Globus pallidus (tissue), 1 donor: ENCODE measurements at regions not wholly inside any gene's neighbourhood (a gene's known extent, or its start where the extent isn't known, plus 50 kb on each side); places are given as distances from the start of the nearest gene placed in this dataset.
"Not testable (repeated sequence)": the region's sequence is repeated elsewhere in the genome, so short reads cannot be mapped to it uniquely, and the experiment has no call there.

Experiments used
- DNase-seq: peaks from one replicate; pipeline ENCODE4 v3.0.0-alpha.2; 2015; ENCODE audit warnings: low spot score

DNA sequence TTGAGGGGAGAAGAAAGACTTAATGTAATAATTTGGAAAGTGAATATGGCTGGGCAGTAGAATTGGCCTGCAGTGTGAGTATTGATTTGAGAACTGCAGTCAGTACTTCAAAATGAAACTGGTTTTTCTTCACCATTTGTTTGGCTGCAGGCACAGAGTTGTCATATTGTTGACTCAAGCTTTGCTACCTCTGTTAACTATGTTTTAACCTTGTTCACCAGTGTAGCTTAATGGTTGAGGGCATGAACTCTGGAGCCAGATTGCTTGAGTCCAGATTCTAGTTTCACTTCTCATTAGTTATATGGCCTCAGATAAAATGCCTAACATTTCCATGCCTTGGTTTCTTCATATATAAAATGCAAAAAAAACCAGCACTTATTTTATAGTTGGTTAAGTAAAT, 64.1 kb downstream of the CFAP44 start:
- DNase-seq, result no peak

GRCh38 chr3:113374078-113374477, 67.2 kb downstream of the CFAP44 start:
- peak; percentile 3 for DNase-seq

DNA sequence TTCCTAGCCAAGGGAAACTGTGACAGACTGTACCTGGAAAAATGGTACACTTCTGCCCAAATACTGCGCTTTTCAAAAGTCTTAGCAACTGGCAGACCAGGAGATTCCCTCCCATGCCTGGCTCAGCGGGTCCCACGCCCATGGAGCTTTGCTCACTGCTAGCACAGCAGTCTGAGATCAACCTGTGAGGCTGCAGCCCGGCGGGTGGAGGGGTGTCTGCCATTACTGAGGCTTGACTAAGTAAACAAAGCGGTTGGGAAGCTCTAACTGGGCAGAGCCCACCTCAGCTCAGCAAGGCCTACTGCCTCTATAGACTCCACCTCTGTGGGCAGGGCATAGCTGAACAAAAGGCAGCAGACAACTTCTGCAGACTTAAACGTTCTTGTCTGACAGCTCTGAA, 74.5 kb downstream of the CFAP44 start:
- DNase-seq, result not testable (repeated sequence)

DNA sequence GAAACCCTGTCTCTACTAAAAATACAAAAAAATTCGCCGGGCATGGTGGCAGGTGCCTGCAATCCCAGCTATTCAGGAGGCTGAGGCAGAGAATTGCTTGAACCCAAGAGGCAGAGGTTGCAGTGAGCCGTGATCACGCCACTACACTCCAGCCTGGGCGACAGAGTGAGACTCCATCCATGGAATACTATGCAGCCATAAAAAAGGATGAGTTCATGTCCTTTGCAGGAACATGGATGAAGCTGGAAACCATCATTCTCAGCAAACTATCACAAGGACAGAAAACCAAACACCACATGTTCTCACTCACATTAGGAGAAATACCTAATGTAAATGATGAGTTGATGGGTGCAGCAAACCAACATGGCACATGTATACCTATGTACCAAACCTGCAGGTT, 86.0 kb downstream of the CFAP44 start:
- DNase-seq, result not testable (repeated sequence)

GRCh38 chr3:113354307-113354706, 87.0 kb downstream of the CFAP44 start:
- no peak for DNase-seq

- DNase-seq, result no peak
Measured at GRCh38 chr3:113353678-113354077, 87.6 kb downstream of the CFAP44 start.

- DNase-seq, result no peak
Measured at GRCh38 chr3:113340785-113341184, 100.5 kb downstream of the CFAP44 start.

DNA sequence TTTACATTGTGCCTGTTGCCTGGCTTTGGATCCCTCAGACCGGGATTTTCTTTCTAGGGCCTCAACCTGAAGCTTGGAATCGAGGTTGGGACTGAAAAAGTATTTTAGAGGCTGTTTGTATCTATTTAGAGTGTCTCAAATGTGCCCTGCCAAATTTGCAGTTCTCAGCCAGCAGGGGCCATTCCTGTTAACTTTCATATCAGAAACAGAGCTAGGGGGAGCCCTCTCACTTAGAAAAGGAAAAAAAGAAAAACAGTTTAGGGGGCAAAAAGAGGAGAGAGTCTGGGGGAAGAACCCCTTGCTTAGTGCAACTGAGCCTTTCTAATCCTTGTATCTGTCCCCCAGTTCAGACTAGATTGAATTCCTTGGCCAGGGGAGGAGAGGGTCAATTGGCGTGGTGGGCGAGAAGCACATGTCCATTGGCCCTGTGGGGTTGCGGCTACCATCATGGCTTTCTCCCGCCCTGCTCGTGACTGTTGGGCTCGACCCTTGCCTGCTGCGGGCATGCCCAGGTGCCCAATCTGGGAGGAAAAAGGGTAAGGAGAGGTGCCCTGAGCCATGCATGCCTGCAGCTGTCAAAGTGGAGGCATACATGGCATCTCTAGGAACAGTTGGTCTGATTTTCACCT, 101.6 kb downstream of the CFAP44 start:
- no peak for DNase-seq
